Nephron progenitor cell (in vitro differentiated cells): ENCODE measurements at regions not wholly inside any gene's neighbourhood (a gene's known extent, or its start where the extent isn't known, plus 50 kb on each side); places are given as distances from the start of the nearest gene placed in this dataset.

Experiments
- DNase-seq: peaks from one replicate; pipeline ENCODE4 v3.0.0; 2021
- H3K27ac Mint-ChIP-seq: 2 replicates; pipeline ENCODE4 v1.8.0; 2021; ENCODE audit warnings: mild to moderate bottlenecking, moderate library complexity, mixed read lengths
- H3K27me3 Mint-ChIP-seq: 2 replicates; pipeline ENCODE4 v1.8.0; 2021; ENCODE audit warnings: mild to moderate bottlenecking, low read depth, mixed read lengths; ENCODE audit not compliant: poor library complexity
- H3K36me3 Mint-ChIP-seq: 2 replicates; pipeline ENCODE4 v1.8.0; 2021; ENCODE audit warnings: low read depth, mixed read lengths
- H3K4me1 Mint-ChIP-seq: 2 replicates; pipeline ENCODE4 v1.8.0; 2021; ENCODE audit warnings: mixed read lengths
- H3K4me3 Mint-ChIP-seq: 2 replicates; pipeline ENCODE4 v1.8.0; 2021; ENCODE audit warnings: mild to moderate bottlenecking, moderate library complexity, mixed read lengths
- H3K9me3 Mint-ChIP-seq: 2 replicates; pipeline ENCODE4 v1.8.0; 2021; ENCODE audit warnings: mild to moderate bottlenecking, moderate library complexity, mixed read lengths
- CTCF ChIP-seq: fragments of 200-600 bp; sonication (generic); IDR thresholded peaks from 2 replicates; pipeline ENCODE4 v1.5.0; 2021; ENCODE audit warnings: antibody characterized with exemption

DNA sequence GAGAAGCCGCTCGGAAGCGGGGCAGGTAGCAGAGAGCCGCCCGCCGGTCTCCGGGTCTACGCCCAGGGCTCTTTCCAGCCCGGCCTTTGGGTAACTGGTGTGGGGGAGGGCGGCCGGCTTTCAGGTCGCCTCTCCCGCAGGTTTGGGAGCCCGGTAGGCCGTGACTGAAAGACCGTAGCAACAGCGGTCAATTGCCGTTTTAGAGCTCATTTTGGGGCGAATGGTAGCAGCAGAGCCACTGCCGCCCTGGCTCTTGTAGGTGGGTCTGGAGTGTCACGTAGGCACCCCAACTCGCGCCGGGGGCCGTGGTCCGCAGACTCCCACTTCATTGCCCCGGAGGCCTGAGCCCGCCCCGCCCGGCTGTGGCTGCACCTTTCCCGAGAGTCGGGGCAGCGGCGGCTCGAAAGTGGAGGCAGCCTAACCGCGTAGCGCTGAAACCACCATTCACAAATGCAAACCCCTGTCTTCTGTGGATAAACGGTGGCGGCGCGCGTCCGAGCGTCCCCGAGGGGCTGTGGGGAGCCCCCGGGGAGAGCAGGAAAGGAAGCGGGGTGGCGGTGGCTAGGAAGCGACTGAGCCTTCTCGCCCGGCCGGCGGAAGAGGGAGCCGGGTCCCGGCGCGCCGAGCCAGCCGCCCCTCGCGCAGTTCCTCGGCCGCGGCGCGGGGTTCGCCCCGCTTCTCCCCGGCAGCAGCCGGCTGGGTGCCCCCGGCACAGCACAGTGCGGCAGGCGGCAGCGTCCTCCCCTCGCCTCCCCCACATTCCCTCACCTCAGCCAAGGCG, 2185.1 kb upstream of the TENM3 start:
- peak; percentile 59 for DNase-seq
- H3K4me1 Mint-ChIP-seq, result peaks cover 18% of the 10 kb centered on the region
- no peaks in the 10 kb centered on the region for H3K9me3 Mint-ChIP-seq
- no peak for TF ChIP-seq CTCF
- H3K27me3 Mint-ChIP-seq, result peaks cover 84% of the 10 kb centered on the region
- peak overlapping the region; percentile 83 for H3K4me3 Mint-ChIP-seq
- no peak overlapping the region for H3K27ac Mint-ChIP-seq
- H3K36me3 Mint-ChIP-seq, result no peaks in the 10 kb centered on the region

GRCh38 chr4:180058691-180059215, 2184.4 kb upstream of the TENM3 start:
- Mint-ChIP-seq H3K27me3 (peaks cover 88% of the 10 kb centered on the region), H3K27ac (no peak overlapping the region), H3K4me3 (peak overlapping the region; percentile 91), H3K9me3 (no peaks in the 10 kb centered on the region), H3K36me3 (no peaks in the 10 kb centered on the region), H3K4me1 (peaks cover 18% of the 10 kb centered on the region)
- peak; percentile 72 for DNase-seq
- no peak for TF ChIP-seq CTCF

DNA sequence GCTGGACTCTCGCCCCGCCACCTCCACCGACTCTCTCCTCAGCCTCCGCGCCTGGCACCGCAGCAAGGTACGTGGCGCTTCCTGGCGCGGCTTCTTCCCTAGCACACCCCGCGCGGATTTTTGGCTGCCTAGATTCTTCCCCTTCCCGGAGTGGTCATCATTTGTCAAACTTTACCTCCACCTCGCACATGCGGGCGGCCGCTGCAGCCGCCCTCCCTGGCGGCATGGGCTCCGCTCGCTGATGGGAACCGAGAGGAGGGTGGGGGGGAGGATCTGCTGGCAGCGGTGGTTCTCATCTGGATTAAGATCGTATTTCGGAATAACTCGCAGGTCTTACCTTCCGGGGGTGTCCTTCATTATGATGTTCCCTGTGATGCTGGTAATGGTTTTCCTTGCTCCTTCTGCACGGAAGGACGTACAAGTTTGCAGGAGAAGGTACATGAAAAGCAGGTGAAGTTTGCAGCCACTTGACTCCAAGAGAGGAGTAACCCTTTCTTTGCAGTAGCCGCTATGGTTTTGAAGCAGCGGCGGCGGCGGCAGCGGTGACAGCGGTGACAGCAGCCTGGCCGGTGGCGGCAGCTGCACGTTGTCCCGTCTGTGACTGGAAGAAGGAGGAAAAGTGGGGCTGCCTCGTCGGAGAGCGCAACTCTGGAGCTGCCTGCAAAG, 2183.9 kb upstream of the TENM3 start:
- no peak for TF ChIP-seq CTCF
- H3K27me3 Mint-ChIP-seq, result peaks cover 87% of the 10 kb centered on the region
- peak; percentile 60 for DNase-seq
- peak overlapping the region; percentile 91 for H3K4me3 Mint-ChIP-seq
- peaks cover 18% of the 10 kb centered on the region for H3K4me1 Mint-ChIP-seq
- no peaks in the 10 kb centered on the region for H3K36me3 Mint-ChIP-seq
- H3K27ac Mint-ChIP-seq, result no peak overlapping the region
- no peaks in the 10 kb centered on the region for H3K9me3 Mint-ChIP-seq

DNA sequence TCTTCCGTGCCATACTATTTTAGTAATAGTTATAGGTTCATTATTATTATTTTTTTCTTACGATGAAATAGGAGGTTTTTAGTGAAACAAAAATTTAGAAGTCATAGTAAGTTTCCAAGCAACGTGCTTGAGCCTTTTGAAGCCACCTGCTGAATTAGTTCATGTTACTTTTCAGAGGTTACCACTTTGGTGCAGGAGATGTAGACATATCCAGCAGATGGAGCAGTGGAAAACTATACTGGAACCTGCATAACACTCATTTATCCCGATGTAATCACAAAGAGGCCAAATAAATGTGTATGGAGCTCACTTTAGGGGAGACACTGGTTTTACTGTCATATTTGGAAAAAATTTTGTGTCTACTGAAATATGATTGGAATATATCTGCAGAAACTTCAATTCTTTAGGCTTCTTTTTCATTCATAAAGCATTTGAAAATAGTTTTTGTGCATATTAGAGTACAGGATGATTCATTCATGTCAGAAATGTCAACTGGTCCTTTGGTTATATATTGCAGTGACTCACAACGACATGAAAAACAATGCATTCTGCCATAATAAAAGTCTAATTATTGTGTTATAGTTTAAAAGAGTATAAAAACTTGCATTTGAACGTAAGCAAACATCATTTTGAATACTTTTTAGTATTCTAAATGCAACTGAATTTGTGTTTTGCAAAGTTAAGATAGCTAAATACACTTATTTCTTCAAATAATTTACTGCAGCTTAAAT, 2182.9 kb upstream of the TENM3 start:
- Mint-ChIP-seq H3K27me3 (peaks cover 78% of the 10 kb centered on the region), H3K4me3 (peak overlapping the region; percentile 91), H3K4me1 (peaks cover 18% of the 10 kb centered on the region), H3K27ac (no peak overlapping the region), H3K36me3 (no peaks in the 10 kb centered on the region), H3K9me3 (no peaks in the 10 kb centered on the region)
- DNase-seq, result no peak
- no peak for TF ChIP-seq CTCF

GRCh38 chr4:180081072-180081471, 2162.1 kb upstream of the TENM3 start:
- TF ChIP-seq CTCF, result no peak
- Mint-ChIP-seq H3K36me3 (no peaks in the 10 kb centered on the region), H3K9me3 (no peaks in the 10 kb centered on the region), H3K4me3 (no peak overlapping the region), H3K27me3 (peaks cover 14% of the 10 kb centered on the region), H3K4me1 (no peaks in the 10 kb centered on the region), H3K27ac (no peak overlapping the region)
- no peak for DNase-seq
